SK-N-SH (cell line): ENCODE measurements at regions not wholly inside any gene's neighbourhood (a gene's known extent, or its start where the extent isn't known, plus 50 kb on each side); places are given as distances from the start of the nearest gene placed in this dataset.

Experiments
- CTCF ChIA-PET: fragments of 300-600, 350-600 bp; formaldehyde crosslinking; extraction: SDS; loops from one replicate; lab custom pipeline; 2021; lab: Yijun Ruan, JAX
- POLR2A ChIA-PET: fragments of 350-600 bp; sonication (Branson Sonifier 250); formaldehyde crosslinking; extraction: SDS; loops from one replicate; lab custom pipeline; 2020; ENCODE audit warnings: antibody characterized with exemption, inconsistent platforms; lab: Yijun Ruan, JAX
- DNase-seq: peaks from one replicate; pipeline ENCODE4 v3.0.0; 2012
- H2AFZ ChIP-seq: fragments of 200-600 bp; sonication (generic); 2 replicates; pipeline ENCODE4 v1.8.1; 2016; ENCODE audit warnings: antibody characterized with exemption, mild to moderate bottlenecking, low read depth
- H3F3A ChIP-seq: fragments of 200-600 bp; sonication (generic); replicated peaks from 2 replicates; pipeline ENCODE3; 2016; ENCODE audit warnings: antibody characterized with exemption, mild to moderate bottlenecking; ENCODE audit not compliant: insufficient read depth
- H3K27ac ChIP-seq, 2 experiments: fragments of 200-500 bp in 1 of 2; fragments of 200-600 bp in 1 of 2; sonication (Bioruptor generic) in 1 of 2; sonication (generic), shearing (Covaris generic) in 1 of 2; 2 replicates each; pipeline versions ENCODE4 v1.5.1 to v1.6.1; 2014 to 2016; ENCODE audit warnings: low read depth in 2 of 2, inconsistent platforms in 1 of 2, low read length in 1 of 2, mild to moderate bottlenecking in 1 of 2, mixed read lengths in 1 of 2
- H3K27me3 ChIP-seq: fragments of 200-600 bp; sonication (generic), shearing (Covaris generic); 2 replicates; pipeline ENCODE4 v1.6.1; 2016; ENCODE audit warnings: mixed run types; ENCODE audit not compliant: insufficient read depth
- H3K36me3 ChIP-seq, 2 experiments: fragments of 200-500 bp in 1 of 2; fragments of 200-600 bp in 1 of 2; sonication (Bioruptor generic) in 1 of 2; sonication (generic) in 1 of 2; replicated peaks in 1 of 2; 2 replicates each; pipeline versions ENCODE3 to v1.5.1; 2014 to 2016; ENCODE audit warnings: low read length in 1 of 2, mild to moderate bottlenecking in 1 of 2; ENCODE audit not compliant: insufficient read depth in 2 of 2, control insufficient read depth in 1 of 2
- H3K4me1 ChIP-seq, 2 experiments: fragments of 200-500 bp in 1 of 2; fragments of 200-600 bp in 1 of 2; sonication (Bioruptor generic) in 1 of 2; sonication (generic), shearing (Covaris generic) in 1 of 2; 2 replicates each; pipeline versions ENCODE4 v1.5.1 to v1.6.1; 2014 to 2016; ENCODE audit warnings: low read depth in 1 of 2, low read length in 1 of 2, mixed run types in 1 of 2; ENCODE audit not compliant: insufficient read depth in 2 of 2, control insufficient read depth in 1 of 2
- H3K4me2 ChIP-seq: fragments of 200-600 bp; sonication (generic), shearing (Covaris generic); 2 replicates; pipeline ENCODE4 v1.6.1; 2017; ENCODE audit warnings: mixed run types
- H3K4me3 ChIP-seq, 2 experiments: fragments of 200-500 bp in 1 of 2; fragments of 200-600 bp in 1 of 2; sonication (Bioruptor generic) in 1 of 2; sonication (generic), shearing (Covaris generic) in 1 of 2; 2 replicates each; pipeline versions ENCODE4 v1.5.1 to v1.8.1; 2014 to 2016; ENCODE audit warnings: low read depth in 2 of 2, inconsistent platforms in 1 of 2, low read length in 1 of 2, mild to moderate bottlenecking in 1 of 2, mixed read lengths in 1 of 2, moderate library complexity in 1 of 2
- H3K79me2 ChIP-seq: fragments of 200-600 bp; sonication (generic); 2 replicates; pipeline ENCODE4 v1.8.1; 2017; ENCODE audit warnings: mild to moderate bottlenecking; ENCODE audit not compliant: insufficient read depth
- H3K9ac ChIP-seq: fragments of 200-600 bp; sonication (generic); 2 replicates; pipeline ENCODE4 v1.6.1; 2017; ENCODE audit warnings: mixed run types
- H3K9me2 ChIP-seq: fragments of 200-600 bp; sonication (generic); 2 replicates; pipeline ENCODE4 v1.6.1; 2017; ENCODE audit warnings: mixed run types
- H3K9me3 ChIP-seq: fragments of 200-600 bp; sonication (generic); 2 replicates; pipeline ENCODE4 v1.6.1; 2017; ENCODE audit warnings: mixed run types, mild to moderate bottlenecking, moderate library complexity
- H4K20me1 ChIP-seq: fragments of 200-600 bp; sonication (generic); 2 replicates; pipeline ENCODE4 v1.6.1; 2017; ENCODE audit warnings: mild to moderate bottlenecking, mixed run types; ENCODE audit not compliant: insufficient read depth
- CHD2 ChIP-seq: fragments of 150-350 bp; IDR thresholded peaks from 2 replicates; pipeline ENCODE4 v1.6.1; 2018; ENCODE audit warnings: low read length; ENCODE audit not compliant: partially characterized antibody
- ELF1 ChIP-seq: IDR thresholded peaks from 2 replicates; pipeline ENCODE4 v1.4.0; 2012
- EZH2phosphoT487 ChIP-seq: fragments of 200-600 bp; sonication (generic); IDR thresholded peaks from 2 replicates; pipeline ENCODE4 v1.6.1; 2017; ENCODE audit warnings: low read depth, mixed run types, mild to moderate bottlenecking, antibody characterized with exemption, moderate library complexity, borderline replicate concordance
- FOXJ3 ChIP-seq: sonication (generic); formaldehyde crosslinking; IDR thresholded peaks from 2 replicates; pipeline ENCODE4 v1.5.1; 2020; ENCODE audit warnings: mild to moderate bottlenecking, missing genetic modification reagents
- FOXM1 ChIP-seq: IDR thresholded peaks from 2 replicates; pipeline ENCODE4 v1.4.0; 2012; ENCODE audit warnings: low read depth, mild to moderate bottlenecking
- GABPA ChIP-seq: IDR thresholded peaks from 2 replicates; pipeline ENCODE4 v1.4.0; 2012; ENCODE audit warnings: low read depth, mild to moderate bottlenecking
- JUND ChIP-seq: IDR thresholded peaks from 2 replicates; pipeline ENCODE4 v1.4.0; 2012
- MEF2A ChIP-seq: IDR thresholded peaks from 2 replicates; pipeline ENCODE4 v1.4.0; 2012; ENCODE audit warnings: low read depth, borderline replicate concordance
- POLR2AphosphoS5 ChIP-seq: IDR thresholded peaks from 2 replicates; pipeline ENCODE4 v1.6.1; 2012; ENCODE audit warnings: low read depth, low read length
- RFX5 ChIP-seq: IDR thresholded peaks from 2 replicates; pipeline ENCODE4 v1.6.1; 2012; ENCODE audit warnings: mild to moderate bottlenecking, improper control_type of control experiment, low read length
- SMC3 ChIP-seq: IDR thresholded peaks from 2 replicates; pipeline ENCODE4 v1.6.1; 2012; ENCODE audit warnings: low read depth, low read length, improper control_type of control experiment
- TCF12 ChIP-seq: IDR thresholded peaks from 2 replicates; pipeline ENCODE4 v1.4.0; 2012
- TEAD4 ChIP-seq: IDR thresholded peaks from 2 replicates; pipeline ENCODE4 v1.4.0; 2012; ENCODE audit warnings: mild to moderate bottlenecking, borderline replicate concordance; ENCODE audit not compliant: insufficient read depth
- USF1 ChIP-seq: IDR thresholded peaks from 2 replicates; pipeline ENCODE4 v1.4.0; 2012; ENCODE audit warnings: low read depth, borderline replicate concordance
- WGBS: methylation state at CpG from one replicate; pipeline ENCODE4 v1.1.6; 2017; ENCODE audit warnings: low lambda C conversion rate; 5-methylcytosine and 5-hydroxymethylcytosine counted together
- TF ChIP-seq, protein P1 (sequence below): IDR thresholded peaks from 2 replicates; pipeline ENCODE4; 2012
- TF ChIP-seq, protein P2 (sequence below): fragments of 200-600 bp; sonication (generic); IDR thresholded peaks from 2 replicates; pipeline ENCODE4 v1.6.1; 2017; ENCODE audit warnings: antibody characterized with exemption, mild to moderate bottlenecking, moderate library complexity

- TF ChIP-seq SMC3 (no peak), JUND (no peak), CHD2 (no peak), POLR2AphosphoS5 (no peak), GABPA (no peak), RFX5 (no peak), ELF1 (no peak), USF1 (no peak), EZH2phosphoT487 (no peak), FOXJ3 (CRISPR knock-in tag) (no peak), TEAD4 (no peak), TCF12 (no peak), MEF2A (no peak), FOXM1 (no peak)
- TF ChIP-seq, protein P1, sequence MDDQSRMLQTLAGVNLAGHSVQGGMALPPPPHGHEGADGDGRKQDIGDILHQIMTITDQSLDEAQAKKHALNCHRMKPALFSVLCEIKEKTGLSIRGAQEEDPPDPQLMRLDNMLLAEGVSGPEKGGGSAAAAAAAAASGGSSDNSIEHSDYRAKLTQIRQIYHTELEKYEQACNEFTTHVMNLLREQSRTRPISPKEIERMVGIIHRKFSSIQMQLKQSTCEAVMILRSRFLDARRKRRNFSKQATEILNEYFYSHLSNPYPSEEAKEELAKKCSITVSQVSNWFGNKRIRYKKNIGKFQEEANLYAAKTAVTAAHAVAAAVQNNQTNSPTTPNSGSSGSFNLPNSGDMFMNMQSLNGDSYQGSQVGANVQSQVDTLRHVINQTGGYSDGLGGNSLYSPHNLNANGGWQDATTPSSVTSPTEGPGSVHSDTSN, result no peak
- TF ChIP-seq, protein P2, sequence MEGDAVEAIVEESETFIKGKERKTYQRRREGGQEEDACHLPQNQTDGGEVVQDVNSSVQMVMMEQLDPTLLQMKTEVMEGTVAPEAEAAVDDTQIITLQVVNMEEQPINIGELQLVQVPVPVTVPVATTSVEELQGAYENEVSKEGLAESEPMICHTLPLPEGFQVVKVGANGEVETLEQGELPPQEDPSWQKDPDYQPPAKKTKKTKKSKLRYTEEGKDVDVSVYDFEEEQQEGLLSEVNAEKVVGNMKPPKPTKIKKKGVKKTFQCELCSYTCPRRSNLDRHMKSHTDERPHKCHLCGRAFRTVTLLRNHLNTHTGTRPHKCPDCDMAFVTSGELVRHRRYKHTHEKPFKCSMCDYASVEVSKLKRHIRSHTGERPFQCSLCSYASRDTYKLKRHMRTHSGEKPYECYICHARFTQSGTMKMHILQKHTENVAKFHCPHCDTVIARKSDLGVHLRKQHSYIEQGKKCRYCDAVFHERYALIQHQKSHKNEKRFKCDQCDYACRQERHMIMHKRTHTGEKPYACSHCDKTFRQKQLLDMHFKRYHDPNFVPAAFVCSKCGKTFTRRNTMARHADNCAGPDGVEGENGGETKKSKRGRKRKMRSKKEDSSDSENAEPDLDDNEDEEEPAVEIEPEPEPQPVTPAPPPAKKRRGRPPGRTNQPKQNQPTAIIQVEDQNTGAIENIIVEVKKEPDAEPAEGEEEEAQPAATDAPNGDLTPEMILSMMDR, result no peak
- no peaks in the 10 kb centered on the region for H3K9me3 ChIP-seq
- CTCF ChIA-PET, result interaction anchor here (0.6 to 1.6 kb wide), 5 partner anchors 9 to 68 kb away, joined by 3 read pairs; no protein-coding TSS in a partner anchor
- no peaks in the 10 kb centered on the region for H3K9me2 ChIP-seq
- H3K27ac ChIP-seq, result no peak overlapping the region
- no peaks in the 10 kb centered on the region for H3F3A ChIP-seq
- no peaks in the 10 kb centered on the region for H3K36me3 ChIP-seq
- H4K20me1 ChIP-seq, result no peaks in the 10 kb centered on the region
- no peak overlapping the region for H3K4me2 ChIP-seq
- H3K27me3 ChIP-seq, result no peaks in the 10 kb centered on the region
- H3K9ac ChIP-seq, result no peak overlapping the region
- no peaks in the 10 kb centered on the region for H3K79me2 ChIP-seq
- no peak overlapping the region for H3K4me3 ChIP-seq
- POLR2A ChIA-PET, result interaction anchor here (1.2 kb wide), 1 partner anchor 9 kb away, joined by 3 read pairs; no protein-coding TSS in a partner anchor
- H3K4me1 ChIP-seq, result peaks cover 0 to 3% of the 10 kb centered on the region in 2 experiments; a peak in 1 of 4 replicates
- WGBS, result 90% methylated on average over 4 of the region's 4 CpGs
- DNase-seq, result no peak
- H2AFZ ChIP-seq, result no peak overlapping the region
Observed at GRCh38 chr14:73796893-73797542, 54.6 kb upstream of the PTGR2 start.
